H1 (cell line): ENCODE measurements at regions not wholly inside any gene's neighbourhood (a gene's known extent, or its start where the extent isn't known, plus 50 kb on each side); places are given as distances from the start of the nearest gene placed in this dataset.

Experiments
- ATF3 ChIP-seq: IDR thresholded peaks from 2 replicates; pipeline ENCODE4 v1.6.1; 2011; ENCODE audit warnings: low read depth, mild to moderate bottlenecking, low read length; ENCODE audit not compliant: insufficient read depth
- BRCA1 ChIP-seq: IDR thresholded peaks from 2 replicates; pipeline ENCODE4 v1.6.1; 2012; ENCODE audit warnings: low read depth, low read length, improper control_type of control experiment
- CTCF ChIP-seq, 3 experiments: IDR thresholded peaks; 1 replicate in 2 of 3; 2 replicates in 1 of 3; pipeline versions ENCODE4 v1.5.1 to v1.6.1; 2011; ENCODE audit warnings: low read length in 3 of 3, mild to moderate bottlenecking in 3 of 3, inconsistent platforms in 2 of 3, low read depth in 1 of 3, moderate library complexity in 1 of 3; ENCODE audit not compliant: insufficient read depth in 1 of 3; ENCODE audit errors: control extremely low read depth in 1 of 3
- EP300 ChIP-seq, 2 experiments: IDR thresholded peaks; 1 replicate in 1 of 2; 2 replicates in 1 of 2; pipeline ENCODE4 v1.6.1; 2011 to 2012; ENCODE audit warnings: low read depth in 2 of 2, low read length in 2 of 2, mild to moderate bottlenecking in 2 of 2, borderline replicate concordance in 1 of 2, inconsistent platforms in 1 of 2, moderate library complexity in 1 of 2
- EZH2 ChIP-seq: fragments of 200-600 bp; sonication (generic); IDR thresholded peaks from 2 replicates; pipeline ENCODE4 v1.7.1; 2012; ENCODE audit warnings: low read depth, mild to moderate bottlenecking, moderate library complexity, low read length, inconsistent platforms; ENCODE audit not compliant: severe bottlenecking
- HDAC2 ChIP-seq, 2 experiments: fragments of 300-600 bp in 1 of 2; sonication (generic) in 1 of 2; IDR thresholded peaks; 2 replicates each; pipeline ENCODE4 v1.6.1; 2011 to 2012; ENCODE audit warnings: low read depth in 2 of 2, low read length in 2 of 2, mild to moderate bottlenecking in 2 of 2, moderate library complexity in 2 of 2, borderline replicate concordance in 1 of 2, inconsistent platforms in 1 of 2
- JUN ChIP-seq: IDR thresholded peaks from 2 replicates; pipeline ENCODE4 v1.6.1; 2011; ENCODE audit warnings: low read depth, mild to moderate bottlenecking, improper control_type of control experiment, low read length
- JUND ChIP-seq: IDR thresholded peaks from 2 replicates; pipeline ENCODE4 v1.6.1; 2011; ENCODE audit warnings: mild to moderate bottlenecking, improper control_type of control experiment, low read length
- POLR2A ChIP-seq, 2 experiments: IDR thresholded peaks; 1 replicate in 1 of 2; 2 replicates in 1 of 2; pipeline ENCODE4 v1.6.1; 2011; ENCODE audit warnings: low read depth in 2 of 2, low read length in 2 of 2, mild to moderate bottlenecking in 2 of 2; ENCODE audit errors: control extremely low read depth in 1 of 2
- POLR2AphosphoS5 ChIP-seq: IDR thresholded peaks from 2 replicates; pipeline ENCODE4 v1.6.1; 2011; ENCODE audit warnings: low read depth, low read length
- SP2 ChIP-seq: IDR thresholded peaks from 2 replicates; pipeline ENCODE4 v1.6.1; 2012; ENCODE audit warnings: mild to moderate bottlenecking, low read length, inconsistent platforms
- TAF1 ChIP-seq: IDR thresholded peaks from 2 replicates; pipeline ENCODE4 v1.6.1; 2011; ENCODE audit warnings: mild to moderate bottlenecking, low read depth, low read length
- USF2 ChIP-seq: IDR thresholded peaks from 2 replicates; pipeline ENCODE4 v1.6.1; 2011; ENCODE audit warnings: low read length, improper control_type of control experiment
- YY1 ChIP-seq: IDR thresholded peaks from 2 replicates; pipeline ENCODE4 v1.6.1; 2011; ENCODE audit warnings: low read depth, mild to moderate bottlenecking, low read length

- TF ChIP-seq YY1, result no peak
- no peak for TF ChIP-seq HDAC2 (IDR thresholded peaks at IDR 0.05; ENCODE audit: borderline replicate concordance in 1 of 2, low read depth in 2 of 2, low read length in 2 of 2)
- no peak for TF ChIP-seq CTCF (IDR thresholded peaks at IDR 0.05; ENCODE audit: control extremely low read depth in 1 of 3, insufficient read depth in 1 of 3, low read depth in 1 of 3, low read length in 3 of 3)
- no peak for TF ChIP-seq EZH2
- no peak for TF ChIP-seq TAF1
- TF ChIP-seq JUN, result no peak
- no peak for TF ChIP-seq BRCA1
- no peak for TF ChIP-seq POLR2A (IDR thresholded peaks at IDR 0.05; ENCODE audit: control extremely low read depth in 1 of 2, low read depth in 2 of 2, low read length in 2 of 2)
- TF ChIP-seq SP2, result no peak
- TF ChIP-seq POLR2AphosphoS5, result no peak
- TF ChIP-seq JUND, result no peak
- TF ChIP-seq USF2, result no peak
- no peak for TF ChIP-seq ATF3
- no peak for TF ChIP-seq EP300 (IDR thresholded peaks at IDR 0.05; ENCODE audit: borderline replicate concordance in 1 of 2, low read depth in 2 of 2, low read length in 2 of 2)
Measured at GRCh38 chr6:77298283-77298682, 165.0 kb downstream of the HTR1B start.
